ENCODE measurements at regions not wholly inside any gene's neighbourhood (a gene's known extent, or its start where the extent isn't known, plus 50 kb on each side); places are given as distances from the start of the nearest gene placed in this dataset.

GRCh38 chr17:69851736-69852135 is 223.3 kb upstream of the KCNJ16 start:
- DNase-seq (ENCODE audit: low read depth), result no peak

GRCh38 chr17:69853541-69854224 is 221.3 kb upstream of the KCNJ16 start:
- DNase-seq (ENCODE audit: low read depth), result peak; percentile 53

GRCh38 chr17:69854225-69854780 is 220.7 kb upstream of the KCNJ16 start:
- DNase-seq (ENCODE audit: low read depth), result no peak

GRCh38 chr17:69856946-69857345 is 218.1 kb upstream of the KCNJ16 start:
- no peak for DNase-seq (ENCODE audit: low read depth)

GRCh38 chr17:69857412-69857835 is 217.6 kb upstream of the KCNJ16 start:
- peak; percentile 80 for DNase-seq (ENCODE audit: low read depth)

- DNase-seq (ENCODE audit: low read depth), result no peak
These were observed 216.6 kb upstream of the KCNJ16 start for GRCh38 chr17:69858460-69858859.

- DNase-seq (ENCODE audit: low read depth), result no peak
These were observed 214.8 kb upstream of the KCNJ16 start for GRCh38 chr17:69860142-69860680.

GRCh38 chr17:69864462-69864861 is 210.6 kb upstream of the KCNJ16 start:
- DNase-seq (ENCODE audit: low read depth), result no peak

GRCh38 chr17:69869667-69870066 is 205.4 kb upstream of the KCNJ16 start:
- DNase-seq (ENCODE audit: low read depth), result no peak

GRCh38 chr17:69870091-69870530 is 204.9 kb upstream of the KCNJ16 start:
- DNase-seq (ENCODE audit: low read depth), result no peak

- DNase-seq (ENCODE audit: low read depth), result peak; percentile 50
These were observed 204.2 kb upstream of the KCNJ16 start for GRCh38 chr17:69870751-69871199.

GRCh38 chr17:69871318-69871717 is 203.7 kb upstream of the KCNJ16 start:
- DNase-seq (ENCODE audit: low read depth), result no peak

GRCh38 chr17:69872675-69873262 is 202.3 kb upstream of the KCNJ16 start:
- DNase-seq (ENCODE audit: low read depth), result no peak

- peak; percentile 82 for DNase-seq (ENCODE audit: low read depth)
These were observed 200.8 kb upstream of the KCNJ16 start for GRCh38 chr17:69874175-69874670.

- no peak for DNase-seq (ENCODE audit: low read depth)
These were observed 198.3 kb upstream of the KCNJ16 start for GRCh38 chr17:69876757-69877156.

GRCh38 chr17:69878661-69879060 is 196.4 kb upstream of the KCNJ16 start:
- no peak for DNase-seq (ENCODE audit: low read depth)

GRCh38 chr17:69879576-69879975 is 195.4 kb upstream of the KCNJ16 start:
- no peak for DNase-seq (ENCODE audit: low read depth)

- DNase-seq (ENCODE audit: low read depth), result no peak
These were observed 194.4 kb upstream of the KCNJ16 start for GRCh38 chr17:69880591-69881112.

GRCh38 chr17:69882281-69882680 is 192.7 kb upstream of the KCNJ16 start:
- no peak for DNase-seq (ENCODE audit: low read depth)

- no peak for DNase-seq (ENCODE audit: low read depth)
These were observed 191.9 kb upstream of the KCNJ16 start for GRCh38 chr17:69883120-69883519.

GRCh38 chr17:69884356-69884755 is 190.7 kb upstream of the KCNJ16 start:
- no peak for DNase-seq (ENCODE audit: low read depth)

- no peak for DNase-seq (ENCODE audit: low read depth)
These were observed 190.2 kb upstream of the KCNJ16 start for GRCh38 chr17:69884846-69885245.

- no peak for DNase-seq (ENCODE audit: low read depth)
These were observed 176.4 kb upstream of the KCNJ16 start for GRCh38 chr17:69898601-69899000.

Data from GM04503 (cell line).